ENCODE measurements at regions not wholly inside any gene's neighbourhood (a gene's known extent, or its start where the extent isn't known, plus 50 kb on each side); places are given as distances from the start of the nearest gene placed in this dataset.
"Not testable (repeated sequence)": the region's sequence is repeated elsewhere in the genome, so short reads cannot be mapped to it uniquely, and the experiment has no call there.

DNA sequence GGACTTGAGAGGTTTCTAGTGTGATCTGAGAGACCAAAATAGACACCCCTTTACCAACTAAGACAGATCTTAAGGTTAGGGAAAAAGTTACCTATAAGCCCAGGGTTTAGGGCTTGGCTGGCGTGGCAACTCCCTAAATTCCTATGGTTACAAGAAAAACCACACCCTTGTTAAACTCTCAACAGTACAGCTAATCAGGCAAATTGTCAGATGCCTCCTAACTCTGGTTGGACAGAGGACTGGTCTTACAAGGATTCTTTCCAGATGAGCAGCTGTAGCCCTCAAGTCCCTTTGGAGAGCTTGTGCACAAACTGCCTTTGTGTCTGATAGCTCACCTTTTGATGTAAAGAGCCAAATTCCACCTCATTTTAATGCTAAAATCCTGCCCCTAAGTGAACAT, 136.9 kb downstream of the BCL2L11 start:
- not testable (repeated sequence) for H3K79me2 ChIP-seq (ENCODE audit: control insufficient read depth, insufficient read depth, low read length, poor library complexity); H3K27me3 ChIP-seq (ENCODE audit: insufficient read depth, low read length); H3K79me1 ChIP-seq (ENCODE audit: low read length); H3K23ac ChIP-seq (ENCODE audit: low read length); H3K14ac ChIP-seq (ENCODE audit: low read length); H4K91ac ChIP-seq (ENCODE audit: low read depth, low read length); H2BK120ac ChIP-seq (ENCODE audit: insufficient read depth, low read length, poor library complexity); H3K9me3 ChIP-seq (ENCODE audit: insufficient read depth, low read depth, low read length); H3K4me1 ChIP-seq (ENCODE audit: control insufficient read depth in 1 of 2, insufficient read depth in 2 of 2, low read length in 2 of 2); H2BK5ac ChIP-seq (ENCODE audit: low read depth, low read length, poor library complexity); H2AFZ ChIP-seq (ENCODE audit: insufficient read depth, low read length, poor library complexity); H3K9ac ChIP-seq (ENCODE audit: low read length); H2BK12ac ChIP-seq (ENCODE audit: low read length); H3K4me2 ChIP-seq (ENCODE audit: low read length); H2AK5ac ChIP-seq (ENCODE audit: low read length); H3K18ac ChIP-seq (ENCODE audit: low read length); H4K12ac ChIP-seq (ENCODE audit: low read depth, low read length); H3K4me3 ChIP-seq (ENCODE audit: low read depth, low read length); DNase-seq; H3K4ac ChIP-seq (ENCODE audit: low read depth, low read length); H4K8ac ChIP-seq (ENCODE audit: low read depth, low read length); H3K36me3 ChIP-seq (ENCODE audit: control insufficient read depth in 1 of 2, insufficient read depth in 2 of 2, low read length in 2 of 2); H3K27ac ChIP-seq (ENCODE audit: low read depth, low read length)
- no CpG with 5 or more reads among the region's 1 CpG for WGBS (ENCODE audit: extremely low coverage, insufficient coverage, insufficient read length)

DNA sequence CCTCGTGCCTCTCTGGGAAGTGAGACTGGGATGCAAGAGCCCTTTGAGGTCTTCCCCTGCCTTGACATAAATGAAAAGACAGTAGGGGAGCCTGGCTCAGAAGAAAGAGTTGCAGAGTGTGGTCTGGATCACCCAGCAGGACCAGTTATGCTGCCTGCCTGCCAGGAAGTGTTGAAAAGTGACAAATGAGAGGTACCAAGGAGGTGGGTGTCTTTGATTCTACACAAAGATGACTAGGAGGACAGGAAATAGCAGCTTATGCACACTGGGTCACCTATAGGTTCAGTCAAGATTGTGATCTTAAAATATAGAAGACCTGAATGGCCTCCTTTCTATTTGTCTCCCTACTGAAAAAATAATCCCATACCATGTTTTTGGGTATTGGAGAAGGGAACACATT, 137.6 kb downstream of the BCL2L11 start:
- not testable (repeated sequence) for H3K4me2 ChIP-seq (ENCODE audit: low read length); H4K12ac ChIP-seq (ENCODE audit: low read depth, low read length); H3K23ac ChIP-seq (ENCODE audit: low read length); H2BK5ac ChIP-seq (ENCODE audit: low read depth, low read length, poor library complexity); H2BK120ac ChIP-seq (ENCODE audit: insufficient read depth, low read length, poor library complexity); H3K36me3 ChIP-seq (ENCODE audit: control insufficient read depth in 1 of 2, insufficient read depth in 2 of 2, low read length in 2 of 2); H4K91ac ChIP-seq (ENCODE audit: low read depth, low read length); H3K9ac ChIP-seq (ENCODE audit: low read length); H3K4me1 ChIP-seq (ENCODE audit: control insufficient read depth in 1 of 2, insufficient read depth in 2 of 2, low read length in 2 of 2); H2BK12ac ChIP-seq (ENCODE audit: low read length); H4K8ac ChIP-seq (ENCODE audit: low read depth, low read length); H3K4me3 ChIP-seq (ENCODE audit: low read depth, low read length); H3K79me2 ChIP-seq (ENCODE audit: control insufficient read depth, insufficient read depth, low read length, poor library complexity); H3K4ac ChIP-seq (ENCODE audit: low read depth, low read length); H3K14ac ChIP-seq (ENCODE audit: low read length); H3K27ac ChIP-seq (ENCODE audit: low read depth, low read length); H3K9me3 ChIP-seq (ENCODE audit: insufficient read depth, low read depth, low read length); H2AK5ac ChIP-seq (ENCODE audit: low read length); DNase-seq; H3K27me3 ChIP-seq (ENCODE audit: insufficient read depth, low read length); H3K79me1 ChIP-seq (ENCODE audit: low read length); H3K18ac ChIP-seq (ENCODE audit: low read length); H2AFZ ChIP-seq (ENCODE audit: insufficient read depth, low read length, poor library complexity)
- WGBS (ENCODE audit: extremely low coverage, insufficient coverage, insufficient read length): no CpG with 5 or more reads among the region's 1 CpG

DNA sequence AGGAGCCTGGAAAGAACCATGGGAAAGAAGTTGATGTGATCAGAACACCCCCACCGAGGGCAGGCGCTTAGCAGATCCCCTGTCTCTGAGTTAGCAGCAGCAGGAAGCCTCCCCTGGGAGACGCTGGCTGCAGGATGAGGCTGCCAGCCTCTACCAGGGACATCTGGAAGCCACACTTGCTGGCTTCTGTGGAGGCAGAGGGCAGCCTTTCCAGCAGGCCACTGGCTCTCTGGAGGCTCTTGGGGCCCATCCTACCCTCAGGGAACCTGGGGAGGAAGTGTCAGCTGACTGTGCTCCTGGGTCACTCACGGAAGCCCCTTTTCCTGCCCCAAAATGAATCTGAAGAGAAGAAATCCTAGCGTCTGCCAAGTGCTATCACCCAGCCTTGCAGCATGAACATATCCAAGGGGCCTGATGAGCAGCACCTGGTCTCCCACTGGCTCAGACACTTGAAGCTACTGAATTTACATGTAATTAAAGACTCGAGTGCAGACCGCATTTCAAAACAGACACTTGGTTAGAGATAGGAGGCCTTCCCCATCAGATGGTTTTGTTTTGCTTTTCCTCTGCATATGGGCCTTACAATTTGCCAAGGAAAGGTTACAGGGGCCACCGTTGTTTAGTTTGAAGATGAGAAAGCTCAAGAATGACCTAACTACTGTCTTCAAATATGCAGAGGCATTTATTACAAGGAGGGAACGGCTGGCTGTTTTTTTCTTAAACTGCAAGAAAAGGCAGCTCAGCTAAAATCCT, 142.1 kb downstream of the BCL2L11 start:
- DNase-seq; H2BK5ac ChIP-seq (ENCODE audit: low read depth, low read length, poor library complexity); H3K9me3 ChIP-seq (ENCODE audit: insufficient read depth, low read depth, low read length); H3K79me1 ChIP-seq (ENCODE audit: low read length); H2AFZ ChIP-seq (ENCODE audit: insufficient read depth, low read length, poor library complexity); H3K27me3 ChIP-seq (ENCODE audit: insufficient read depth, low read length); H2BK120ac ChIP-seq (ENCODE audit: insufficient read depth, low read length, poor library complexity); H3K9ac ChIP-seq (ENCODE audit: low read length); H2AK5ac ChIP-seq (ENCODE audit: low read length); H4K8ac ChIP-seq (ENCODE audit: low read depth, low read length); H3K79me2 ChIP-seq (ENCODE audit: control insufficient read depth, insufficient read depth, low read length, poor library complexity); H3K4me1 ChIP-seq (ENCODE audit: control insufficient read depth in 1 of 2, insufficient read depth in 2 of 2, low read length in 2 of 2); H3K4me2 ChIP-seq (ENCODE audit: low read length); H3K4ac ChIP-seq (ENCODE audit: low read depth, low read length); H4K91ac ChIP-seq (ENCODE audit: low read depth, low read length); H3K27ac ChIP-seq (ENCODE audit: low read depth, low read length); H4K12ac ChIP-seq (ENCODE audit: low read depth, low read length); H3K36me3 ChIP-seq (ENCODE audit: control insufficient read depth in 1 of 2, insufficient read depth in 2 of 2, low read length in 2 of 2); H3K4me3 ChIP-seq (ENCODE audit: low read depth, low read length); H3K14ac ChIP-seq (ENCODE audit: low read length); H3K23ac ChIP-seq (ENCODE audit: low read length); H3K18ac ChIP-seq (ENCODE audit: low read length); H2BK12ac ChIP-seq (ENCODE audit: low read length): not testable (repeated sequence)
- no CpG with 5 or more reads among the region's 9 CpGs for WGBS (ENCODE audit: extremely low coverage, insufficient coverage, insufficient read length)

DNA sequence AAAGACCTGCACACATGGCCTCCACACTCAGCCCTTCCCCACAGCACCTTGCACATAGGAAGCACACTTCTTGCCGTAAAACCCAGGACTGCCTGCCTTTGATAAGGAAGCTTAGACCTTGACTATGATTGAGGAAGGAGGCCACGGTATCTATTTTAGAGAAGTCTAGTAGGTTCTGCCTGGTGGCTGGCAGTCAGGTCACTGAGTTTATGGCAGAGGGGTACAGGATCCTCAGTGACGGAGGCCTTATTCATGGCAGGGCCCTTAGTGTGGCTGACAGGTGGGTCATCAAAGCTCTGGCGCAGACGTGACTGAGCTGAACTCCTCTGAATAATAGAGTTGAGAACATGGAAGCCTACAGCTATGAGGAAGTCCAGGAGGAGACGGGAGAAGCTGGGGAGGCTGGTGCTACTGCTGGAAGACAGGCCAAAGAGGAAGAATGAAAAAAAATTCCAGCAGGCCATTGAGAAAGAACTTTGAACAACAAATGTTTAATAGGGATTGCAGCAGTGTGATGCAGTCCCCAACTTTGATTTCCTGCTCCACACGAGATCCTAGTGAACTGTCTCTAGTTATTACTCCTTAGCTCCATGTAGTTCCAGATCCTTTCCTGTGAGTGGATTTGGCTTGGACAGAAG, 142.8 kb downstream of the BCL2L11 start:
- H3K79me2 ChIP-seq (ENCODE audit: control insufficient read depth, insufficient read depth, low read length, poor library complexity); H4K91ac ChIP-seq (ENCODE audit: low read depth, low read length); H2BK120ac ChIP-seq (ENCODE audit: insufficient read depth, low read length, poor library complexity); H3K4me3 ChIP-seq (ENCODE audit: low read depth, low read length); H3K9me3 ChIP-seq (ENCODE audit: insufficient read depth, low read depth, low read length); H3K4me2 ChIP-seq (ENCODE audit: low read length); DNase-seq; H2AK5ac ChIP-seq (ENCODE audit: low read length); H2BK5ac ChIP-seq (ENCODE audit: low read depth, low read length, poor library complexity); H3K18ac ChIP-seq (ENCODE audit: low read length); H3K27me3 ChIP-seq (ENCODE audit: insufficient read depth, low read length); H3K36me3 ChIP-seq (ENCODE audit: control insufficient read depth in 1 of 2, insufficient read depth in 2 of 2, low read length in 2 of 2); H3K27ac ChIP-seq (ENCODE audit: low read depth, low read length); H2BK12ac ChIP-seq (ENCODE audit: low read length); H2AFZ ChIP-seq (ENCODE audit: insufficient read depth, low read length, poor library complexity); H3K4ac ChIP-seq (ENCODE audit: low read depth, low read length); H3K79me1 ChIP-seq (ENCODE audit: low read length); H3K4me1 ChIP-seq (ENCODE audit: control insufficient read depth in 1 of 2, insufficient read depth in 2 of 2, low read length in 2 of 2); H3K14ac ChIP-seq (ENCODE audit: low read length); H4K8ac ChIP-seq (ENCODE audit: low read depth, low read length); H3K9ac ChIP-seq (ENCODE audit: low read length); H4K12ac ChIP-seq (ENCODE audit: low read depth, low read length); H3K23ac ChIP-seq (ENCODE audit: low read length): not testable (repeated sequence)
- no CpG with 5 or more reads among the region's 7 CpGs for WGBS (ENCODE audit: extremely low coverage, insufficient coverage, insufficient read length)
